ENCODE measurements at regions not wholly inside any gene's neighbourhood (a gene's known extent, or its start where the extent isn't known, plus 50 kb on each side); places are given as distances from the start of the nearest gene placed in this dataset.

DNA sequence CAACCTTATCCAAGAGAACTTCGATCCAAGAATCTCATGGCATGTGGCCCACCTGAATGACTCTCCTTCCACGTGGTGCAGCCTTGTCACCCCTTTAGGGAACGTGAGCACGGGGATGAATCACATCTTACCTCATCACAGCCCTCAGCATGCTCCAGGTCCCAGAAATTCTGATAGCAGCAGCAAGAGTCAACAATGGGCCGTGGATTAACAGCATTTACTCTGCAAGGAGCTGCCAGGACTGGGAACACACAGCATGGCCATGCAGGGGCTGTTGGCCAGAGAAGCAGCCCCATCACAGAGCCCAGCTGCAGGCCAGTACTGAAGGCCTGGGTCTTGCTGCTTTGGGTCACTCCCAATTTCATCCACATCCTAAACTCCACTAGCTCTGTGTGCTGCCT lies 150.4 kb downstream of the C5orf15 start (continued):
- TF ChIP-seq, protein P1, sequence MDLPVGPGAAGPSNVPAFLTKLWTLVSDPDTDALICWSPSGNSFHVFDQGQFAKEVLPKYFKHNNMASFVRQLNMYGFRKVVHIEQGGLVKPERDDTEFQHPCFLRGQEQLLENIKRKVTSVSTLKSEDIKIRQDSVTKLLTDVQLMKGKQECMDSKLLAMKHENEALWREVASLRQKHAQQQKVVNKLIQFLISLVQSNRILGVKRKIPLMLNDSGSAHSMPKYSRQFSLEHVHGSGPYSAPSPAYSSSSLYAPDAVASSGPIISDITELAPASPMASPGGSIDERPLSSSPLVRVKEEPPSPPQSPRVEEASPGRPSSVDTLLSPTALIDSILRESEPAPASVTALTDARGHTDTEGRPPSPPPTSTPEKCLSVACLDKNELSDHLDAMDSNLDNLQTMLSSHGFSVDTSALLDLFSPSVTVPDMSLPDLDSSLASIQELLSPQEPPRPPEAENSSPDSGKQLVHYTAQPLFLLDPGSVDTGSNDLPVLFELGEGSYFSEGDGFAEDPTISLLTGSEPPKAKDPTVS (IDR thresholded peaks at IDR 0.05; ENCODE audit: low read depth, low read length), result no peak
- TF ChIP-seq MYB (IDR thresholded peaks at IDR 0.05; ENCODE audit: borderline replicate concordance, low read depth, low read length) (no peak), POLR2AphosphoS2 (IDR thresholded peaks at IDR 0.05; ENCODE audit: low read depth, low read length) (no peak), ZZZ3 (IDR thresholded peaks at IDR 0.05; ENCODE audit: control insufficient read depth, insufficient read length, low read depth) (no peak), SPI1 (IDR thresholded peaks at IDR 0.05; ENCODE audit: borderline replicate concordance, insufficient read depth, low read depth, low read length) (no peak), TCF3 (IDR thresholded peaks at IDR 0.05; ENCODE audit: borderline replicate concordance, insufficient read depth, low read depth, low read length) (no peak), EGR1 (IDR thresholded peaks at IDR 0.05; ENCODE audit: borderline replicate concordance in 1 of 2, low read depth in 2 of 2, low read length in 2 of 2) (no peak)
- TF ChIP-seq, protein P2, sequence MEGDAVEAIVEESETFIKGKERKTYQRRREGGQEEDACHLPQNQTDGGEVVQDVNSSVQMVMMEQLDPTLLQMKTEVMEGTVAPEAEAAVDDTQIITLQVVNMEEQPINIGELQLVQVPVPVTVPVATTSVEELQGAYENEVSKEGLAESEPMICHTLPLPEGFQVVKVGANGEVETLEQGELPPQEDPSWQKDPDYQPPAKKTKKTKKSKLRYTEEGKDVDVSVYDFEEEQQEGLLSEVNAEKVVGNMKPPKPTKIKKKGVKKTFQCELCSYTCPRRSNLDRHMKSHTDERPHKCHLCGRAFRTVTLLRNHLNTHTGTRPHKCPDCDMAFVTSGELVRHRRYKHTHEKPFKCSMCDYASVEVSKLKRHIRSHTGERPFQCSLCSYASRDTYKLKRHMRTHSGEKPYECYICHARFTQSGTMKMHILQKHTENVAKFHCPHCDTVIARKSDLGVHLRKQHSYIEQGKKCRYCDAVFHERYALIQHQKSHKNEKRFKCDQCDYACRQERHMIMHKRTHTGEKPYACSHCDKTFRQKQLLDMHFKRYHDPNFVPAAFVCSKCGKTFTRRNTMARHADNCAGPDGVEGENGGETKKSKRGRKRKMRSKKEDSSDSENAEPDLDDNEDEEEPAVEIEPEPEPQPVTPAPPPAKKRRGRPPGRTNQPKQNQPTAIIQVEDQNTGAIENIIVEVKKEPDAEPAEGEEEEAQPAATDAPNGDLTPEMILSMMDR (IDR thresholded peaks at IDR 0.05 in 2 of 3, conservative IDR thresholded peaks at IDR 0.05 in 1 of 3; ENCODE audit: control insufficient read depth in 2 of 3, extremely low read depth in 1 of 3, insufficient read depth in 1 of 3, low read depth in 3 of 3, low read length in 3 of 3), result no peak
- TF ChIP-seq, protein P3, sequence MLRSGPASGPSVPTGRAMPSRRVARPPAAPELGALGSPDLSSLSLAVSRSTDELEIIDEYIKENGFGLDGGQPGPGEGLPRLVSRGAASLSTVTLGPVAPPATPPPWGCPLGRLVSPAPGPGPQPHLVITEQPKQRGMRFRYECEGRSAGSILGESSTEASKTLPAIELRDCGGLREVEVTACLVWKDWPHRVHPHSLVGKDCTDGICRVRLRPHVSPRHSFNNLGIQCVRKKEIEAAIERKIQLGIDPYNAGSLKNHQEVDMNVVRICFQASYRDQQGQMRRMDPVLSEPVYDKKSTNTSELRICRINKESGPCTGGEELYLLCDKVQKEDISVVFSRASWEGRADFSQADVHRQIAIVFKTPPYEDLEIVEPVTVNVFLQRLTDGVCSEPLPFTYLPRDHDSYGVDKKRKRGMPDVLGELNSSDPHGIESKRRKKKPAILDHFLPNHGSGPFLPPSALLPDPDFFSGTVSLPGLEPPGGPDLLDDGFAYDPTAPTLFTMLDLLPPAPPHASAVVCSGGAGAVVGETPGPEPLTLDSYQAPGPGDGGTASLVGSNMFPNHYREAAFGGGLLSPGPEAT (IDR thresholded peaks at IDR 0.05; ENCODE audit: low read depth), result no peak
